H1 (cell line): ENCODE measurements at regions not wholly inside any gene's neighbourhood (a gene's known extent, or its start where the extent isn't known, plus 50 kb on each side); places are given as distances from the start of the nearest gene placed in this dataset.

Experiments used
- CTCF ChIA-PET: fragments of 300-600 bp; sonication (Branson Sonifier 250); formaldehyde crosslinking; loops from one replicate; lab custom pipeline; 2021; ENCODE audit not compliant: partially characterized antibody; lab: Charles Lee
- POLR2A ChIA-PET: fragments of 300-600 bp; sonication (Branson Sonifier 250); formaldehyde crosslinking; loops from one replicate; lab custom pipeline; 2021; ENCODE audit warnings: inconsistent platforms; ENCODE audit not compliant: partially characterized antibody; lab: Charles Lee
- DNase-seq, 2 experiments: peaks; one replicate each; pipeline versions ENCODE4 v3.0.0 to v3.0.0-alpha.2; 2010 to 2022; ENCODE audit warnings: low spot score in 2 of 2, low read depth in 1 of 2, mixed read lengths in 1 of 2
- FAIRE-seq: peaks from 2 replicates; lab custom pipeline; 2011; peaks lifted over from hg19 to GRCh38; lab: Jason Lieb, UNC
- H2AFZ ChIP-seq: 2 replicates; pipeline ENCODE4 v1.8.1; 2012; ENCODE audit warnings: low read length, inconsistent platforms
- H2AK5ac ChIP-seq: 2 replicates; pipeline ENCODE4 v1.6.1; 2013; ENCODE audit warnings: low read depth, low read length
- H2BK120ac ChIP-seq: replicated peaks from 2 replicates; pipeline ENCODE3; 2013; ENCODE audit warnings: low read depth, low read length, inconsistent platforms
- H2BK12ac ChIP-seq: 2 replicates; pipeline ENCODE4 v1.6.1; 2013; ENCODE audit warnings: low read depth, low read length
- H2BK15ac ChIP-seq: 2 replicates; pipeline ENCODE4 v1.6.1; 2013; ENCODE audit warnings: low read length
- H2BK20ac ChIP-seq: 2 replicates; pipeline ENCODE4 v1.6.1; 2013; ENCODE audit warnings: low read length
- H2BK5ac ChIP-seq: 2 replicates; pipeline ENCODE4 v1.6.1; 2013; ENCODE audit warnings: low read depth, low read length
- H3K14ac ChIP-seq: 2 replicates; pipeline ENCODE4 v1.6.1; 2013; ENCODE audit warnings: inconsistent platforms; ENCODE audit not compliant: insufficient read length
- H3K18ac ChIP-seq: 2 replicates; pipeline ENCODE4 v1.6.1; 2013; ENCODE audit warnings: low read length; ENCODE audit errors: extremely low read depth
- H3K23ac ChIP-seq: 2 replicates; pipeline ENCODE4 v1.6.1; 2013; ENCODE audit warnings: inconsistent platforms; ENCODE audit not compliant: insufficient read length
- H3K23me2 ChIP-seq: 2 replicates; pipeline ENCODE4 v1.6.1; 2013; ENCODE audit warnings: low read depth, low read length
- H3K27ac ChIP-seq: 2 replicates; pipeline ENCODE4 v1.6.1; 2011; ENCODE audit warnings: low read depth, low read length, inconsistent platforms
- H3K27me3 ChIP-seq, 4 experiments: replicated peaks in 1 of 4; 1 replicate in 1 of 4; 2 replicates in 3 of 4; pipeline versions ENCODE4 v1.6.1 to v1.8.1; 2011 to 2013; ENCODE audit warnings: low read length in 3 of 4, mild to moderate bottlenecking in 3 of 4, inconsistent platforms in 2 of 4, mixed read lengths in 2 of 4, moderate library complexity in 1 of 4; ENCODE audit not compliant: control insufficient read depth in 3 of 4, insufficient read depth in 3 of 4; ENCODE audit errors: extremely low read depth in 1 of 4
- H3K36me3 ChIP-seq, 4 experiments: 2 replicates each; pipeline versions ENCODE4 v1.6.1 to v1.8.1; 2011 to 2013; ENCODE audit warnings: mild to moderate bottlenecking in 4 of 4, low read length in 3 of 4, moderate library complexity in 2 of 4, control low read depth in 1 of 4, inconsistent platforms in 1 of 4; ENCODE audit not compliant: insufficient read depth in 4 of 4, control insufficient read depth in 2 of 4
- H3K4ac ChIP-seq: replicated peaks from 2 replicates; pipeline ENCODE3; 2013; ENCODE audit warnings: low read length, low read depth, mixed read lengths, inconsistent platforms; ENCODE audit not compliant: insufficient read length
- H3K4me1 ChIP-seq, 4 experiments: replicated peaks in 1 of 4; 1 replicate in 1 of 4; 2 replicates in 3 of 4; pipeline versions ENCODE4 v1.6.1 to v1.8.1; 2011 to 2013; ENCODE audit warnings: low read length in 3 of 4, inconsistent platforms in 2 of 4, mixed read lengths in 1 of 4; ENCODE audit not compliant: insufficient read depth in 4 of 4, control insufficient read depth in 3 of 4
- H3K4me2 ChIP-seq, 2 experiments: 2 replicates each; pipeline versions ENCODE4 v1.6.1 to v1.8.1; 2011 to 2013; ENCODE audit warnings: low read depth in 2 of 2, low read length in 2 of 2, control low read depth in 1 of 2, inconsistent platforms in 1 of 2, mild to moderate bottlenecking in 1 of 2; ENCODE audit not compliant: insufficient read depth in 1 of 2
- H3K4me3 ChIP-seq, 4 experiments: fragments of 200-600, 300-600 bp in 1 of 4; sonication (generic), shearing (Covaris generic), sonication (Bioruptor Twin) in 1 of 4; 2 replicates each; pipeline versions ENCODE4 v1.5.1 to v1.8.1; 2011 to 2016; ENCODE audit warnings: low read length in 4 of 4, low read depth in 3 of 4, control low read depth in 2 of 4, inconsistent platforms in 2 of 4, mild to moderate bottlenecking in 2 of 4, mixed read lengths in 1 of 4, moderate library complexity in 1 of 4; ENCODE audit not compliant: insufficient read depth in 2 of 4; ENCODE audit errors: extremely low read depth in 1 of 4
- H3K56ac ChIP-seq: replicated peaks from 2 replicates; pipeline ENCODE3; 2013; ENCODE audit warnings: low read depth, mild to moderate bottlenecking, mixed read lengths, low read length, inconsistent platforms; ENCODE audit not compliant: insufficient read length
- H3K79me1 ChIP-seq: 2 replicates; pipeline ENCODE4 v1.6.1; 2013; ENCODE audit warnings: low read depth, low read length, control low read depth
- H3K79me2 ChIP-seq, 2 experiments: 2 replicates each; pipeline versions ENCODE4 v1.6.1 to v1.8.1; 2012 to 2013; ENCODE audit warnings: low read length in 2 of 2, mild to moderate bottlenecking in 2 of 2, inconsistent platforms in 1 of 2; ENCODE audit not compliant: insufficient read depth in 2 of 2, control insufficient read depth in 1 of 2
- H3K9ac ChIP-seq, 4 experiments: replicated peaks in 1 of 4; 1 replicate in 1 of 4; 2 replicates in 3 of 4; pipeline versions ENCODE4 v1.6.1 to v1.8.1; 2011 to 2013; ENCODE audit warnings: low read depth in 3 of 4, low read length in 3 of 4, control low read depth in 2 of 4, mild to moderate bottlenecking in 2 of 4, moderate library complexity in 2 of 4, inconsistent platforms in 1 of 4; ENCODE audit errors: extremely low read depth in 1 of 4
- H3K9me3 ChIP-seq, 2 experiments: 2 replicates each; pipeline versions ENCODE4 v1.6.1 to v1.8.1; 2012 to 2013; ENCODE audit warnings: mild to moderate bottlenecking in 2 of 2, moderate library complexity in 2 of 2, control low read depth in 1 of 2, inconsistent platforms in 1 of 2, low read depth in 1 of 2, low read length in 1 of 2, mixed read lengths in 1 of 2; ENCODE audit not compliant: insufficient read depth in 2 of 2
- H4K20me1 ChIP-seq, 2 experiments: replicated peaks in 1 of 2; 2 replicates each; pipeline versions ENCODE3 to v1.8.1; 2011 to 2013; ENCODE audit warnings: inconsistent platforms in 2 of 2, low read length in 2 of 2, mild to moderate bottlenecking in 1 of 2; ENCODE audit not compliant: insufficient read depth in 2 of 2, control insufficient read depth in 1 of 2
- H4K5ac ChIP-seq: 2 replicates; pipeline ENCODE4 v1.6.1; 2013; ENCODE audit warnings: low read length, low read depth, mixed read lengths, inconsistent platforms; ENCODE audit not compliant: insufficient read length
- H4K8ac ChIP-seq: 2 replicates; pipeline ENCODE4 v1.8.0; 2013; ENCODE audit warnings: mild to moderate bottlenecking, moderate library complexity, low read length, inconsistent platforms; ENCODE audit not compliant: insufficient read depth; ENCODE audit errors: extremely low read depth
- H4K91ac ChIP-seq: replicated peaks from 2 replicates; pipeline ENCODE3; 2013; ENCODE audit warnings: low read length, mixed read lengths, inconsistent platforms; ENCODE audit not compliant: insufficient read length
- ATF3 ChIP-seq: IDR thresholded peaks from 2 replicates; pipeline ENCODE4 v1.6.1; 2011; ENCODE audit warnings: low read depth, mild to moderate bottlenecking, low read length; ENCODE audit not compliant: insufficient read depth
- CTBP2 ChIP-seq: IDR thresholded peaks from 2 replicates; pipeline ENCODE4 v1.7.0; 2011; ENCODE audit warnings: borderline replicate concordance, mild to moderate bottlenecking, moderate library complexity, mixed read lengths, low read length; ENCODE audit not compliant: insufficient read depth, insufficient read length
- CTCF ChIP-seq, 3 experiments: IDR thresholded peaks; 1 replicate in 2 of 3; 2 replicates in 1 of 3; pipeline versions ENCODE4 v1.5.1 to v1.6.1; 2011; ENCODE audit warnings: low read length in 3 of 3, mild to moderate bottlenecking in 3 of 3, inconsistent platforms in 2 of 3, low read depth in 1 of 3, moderate library complexity in 1 of 3; ENCODE audit not compliant: insufficient read depth in 1 of 3; ENCODE audit errors: control extremely low read depth in 1 of 3
- E2F6 ChIP-seq: IDR thresholded peaks from 2 replicates; pipeline ENCODE4 v1.6.1; 2012; ENCODE audit warnings: inconsistent platforms
- EP300 ChIP-seq, 2 experiments: IDR thresholded peaks; 1 replicate in 1 of 2; 2 replicates in 1 of 2; pipeline ENCODE4 v1.6.1; 2011 to 2012; ENCODE audit warnings: low read depth in 2 of 2, low read length in 2 of 2, mild to moderate bottlenecking in 2 of 2, borderline replicate concordance in 1 of 2, inconsistent platforms in 1 of 2, moderate library complexity in 1 of 2
- NANOG ChIP-seq: IDR thresholded peaks from 2 replicates; pipeline ENCODE4 v1.6.1; 2011; ENCODE audit warnings: low read length, low read depth, mild to moderate bottlenecking, inconsistent platforms; ENCODE audit not compliant: insufficient read depth, poor library complexity, severe bottlenecking
- RBBP5 ChIP-seq: IDR thresholded peaks from 2 replicates; pipeline ENCODE4 v1.7.1; 2012; ENCODE audit warnings: low read depth, mild to moderate bottlenecking, inconsistent platforms, low read length, moderate library complexity, borderline replicate concordance
- RXRA ChIP-seq: IDR thresholded peaks from 2 replicates; pipeline ENCODE4 v1.6.1; 2011; ENCODE audit warnings: low read depth, mild to moderate bottlenecking, low read length, moderate library complexity; ENCODE audit not compliant: insufficient read depth
- SIX5 ChIP-seq: IDR thresholded peaks from 2 replicates; pipeline ENCODE4 v1.6.1; 2011; ENCODE audit warnings: mild to moderate bottlenecking, low read depth, low read length
- SP4 ChIP-seq: IDR thresholded peaks from 2 replicates; pipeline ENCODE4 v1.6.1; 2012; ENCODE audit warnings: low read length, inconsistent platforms
- WGBS, 2 experiments: shearing (Covaris generic) in 1 of 2; methylation state at CpG; one replicate each; pipeline versions ENCODE4 v1.1.6 to v1.1.7; 2013 to 2015; ENCODE audit warnings: low lambda C conversion rate in 2 of 2, mixed read lengths in 2 of 2, inconsistent platforms in 1 of 2, low coverage in 1 of 2, missing lambda C conversion rate in 1 of 2; ENCODE audit not compliant: insufficient replicate concordance in 2 of 2, insufficient coverage in 1 of 2, insufficient read length in 1 of 2; ENCODE audit errors: extremely low coverage in 1 of 2, missing lambda C conversion rate in 1 of 2; 5-methylcytosine and 5-hydroxymethylcytosine counted together

- no peak overlapping the region for H3K56ac ChIP-seq
- no peak overlapping the region for H2AFZ ChIP-seq
- H3K4me2 ChIP-seq = no peak overlapping the region
- H3K9me3 ChIP-seq = no peaks in the 10 kb centered on the region
- no peak overlapping the region for H2BK12ac ChIP-seq
- peaks cover 0 to 2% (median 0%) of the 10 kb centered on the region in 4 experiments; a peak in 1 of 7 replicates for H3K4me1 ChIP-seq
- no peaks in the 10 kb centered on the region for H4K20me1 ChIP-seq
- ChIA-PET POLR2A (no interaction called here), CTCF (interaction anchor here (1.1 to 4.9 kb wide), 4 partner anchors 10 to 43 kb away, joined by 4 to 19 read pairs (median 5); no protein-coding TSS in a partner anchor)
- H3K18ac ChIP-seq = no peak overlapping the region
- no peak overlapping the region for H4K8ac ChIP-seq
- H3K14ac ChIP-seq = no peak overlapping the region
- H3K23me2 ChIP-seq = no peaks in the 10 kb centered on the region
- H3K36me3 ChIP-seq = no peaks in the 10 kb centered on the region
- H3K27ac ChIP-seq = no peak overlapping the region
- H2AK5ac ChIP-seq = no peak overlapping the region
- no peak overlapping the region for H3K23ac ChIP-seq
- WGBS, 2 experiments = 94% methylated on average over 5 of the region's 5 CpGs; no CpG with 5 or more reads in 1 of the 2 experiments
- no peak overlapping the region for H2BK120ac ChIP-seq
- H3K4me3 ChIP-seq = no peak overlapping the region
- H2BK20ac ChIP-seq = no peak overlapping the region
- H3K79me1 ChIP-seq = no peaks in the 10 kb centered on the region
- no peak overlapping the region for H2BK15ac ChIP-seq
- no peak overlapping the region for H3K9ac ChIP-seq
- H4K5ac ChIP-seq = no peak overlapping the region
- no peak overlapping the region for H2BK5ac ChIP-seq
- FAIRE-seq (no peak), DNase-seq (no peak)
- H3K4ac ChIP-seq = no peak overlapping the region
- no peaks in the 10 kb centered on the region for H3K27me3 ChIP-seq
- no peaks in the 10 kb centered on the region for H3K79me2 ChIP-seq
- no peak overlapping the region for H4K91ac ChIP-seq
- TF ChIP-seq CTCF (IDR thresholded peaks at IDR 0.05; ENCODE audit: control extremely low read depth in 1 of 3, insufficient read depth in 1 of 3, low read depth in 1 of 3, low read length in 3 of 3) = no peak
- no peak for TF ChIP-seq SIX5
- TF ChIP-seq RBBP5 = no peak
- no peak for TF ChIP-seq CTBP2
- no peak for TF ChIP-seq NANOG
- no peak for TF ChIP-seq RXRA
- no peak for TF ChIP-seq ATF3
- no peak for TF ChIP-seq EP300 (IDR thresholded peaks at IDR 0.05; ENCODE audit: borderline replicate concordance in 1 of 2, low read depth in 2 of 2, low read length in 2 of 2)
- no peak for TF ChIP-seq SP4
- TF ChIP-seq E2F6 = no peak
Observed at GRCh38 chr20:24118034-24118433, 129.5 kb upstream of the GGTLC1 start.
